ENCODE measurements at regions not wholly inside any gene's neighbourhood (a gene's known extent, or its start where the extent isn't known, plus 50 kb on each side); places are given as distances from the start of the nearest gene placed in this dataset.

GRCh38 chr1:29575277-29575676, 339.0 kb downstream of the PTPRU start:
- Histone ChIP-seq H3K27ac (no peak overlapping the region), H3K4me3 (no peak overlapping the region), H3K36me3 (no peaks in the 10 kb centered on the region), H3K9me3 (peaks cover 0 to 7% (median 0%) of the 10 kb centered on the region in 4 donors), H3K4me1 (no peaks in the 10 kb centered on the region), H3K27me3 (no peaks in the 10 kb centered on the region)
- WGBS, 2 donors, result 48 to 55% methylated on average over 6 of the region's 6 CpGs
- TF ChIP-seq CTCF (IDR thresholded peaks at IDR 0.05), result no peak
- TF ChIP-seq EP300 (IDR thresholded peaks at IDR 0.05), result no peak
- TF ChIP-seq POLR2A (IDR thresholded peaks at IDR 0.05), result no peak
- DNase-seq (ENCODE audit: low spot score in 2 of 2), result no peak

GRCh38 chr1:29574871-29575270, 338.5 kb downstream of the PTPRU start:
- Histone ChIP-seq H3K4me1 (no peaks in the 10 kb centered on the region), H3K27me3 (no peaks in the 10 kb centered on the region), H3K36me3 (no peaks in the 10 kb centered on the region), H3K4me3 (no peak overlapping the region), H3K27ac (no peak overlapping the region), H3K9me3 (peaks cover 0 to 7% (median 0%) of the 10 kb centered on the region in 4 donors)
- TF ChIP-seq CTCF (IDR thresholded peaks at IDR 0.05) (no peak), EP300 (IDR thresholded peaks at IDR 0.05) (no peak), POLR2A (IDR thresholded peaks at IDR 0.05) (no peak)
- no peak for DNase-seq (ENCODE audit: low spot score in 2 of 2)
- WGBS, 2 donors, result 80 to 96% methylated on average over 2 of the region's 2 CpGs

- H3K4me1 ChIP-seq, result no peaks in the 10 kb centered on the region
- H3K27me3 ChIP-seq, result no peaks in the 10 kb centered on the region
- TF ChIP-seq EP300 (IDR thresholded peaks at IDR 0.05) (no peak), CTCF (IDR thresholded peaks at IDR 0.05) (no peak), POLR2A (IDR thresholded peaks at IDR 0.05) (no peak)
- WGBS, 2 donors, result 57 to 58% methylated on average over 5 of the region's 5 CpGs
- no peak overlapping the region for H3K27ac ChIP-seq
- H3K9me3 ChIP-seq, result peaks cover 0 to 42% (median 2%) of the 10 kb centered on the region in 4 donors
- no peaks in the 10 kb centered on the region for H3K36me3 ChIP-seq
- no peak overlapping the region for H3K4me3 ChIP-seq
- DNase-seq (ENCODE audit: low spot score in 2 of 2), result no peak
These were observed 333.8 kb downstream of the PTPRU start for GRCh38 chr1:29569971-29570634.

GRCh38 chr1:29567257-29567656, 330.9 kb downstream of the PTPRU start:
- WGBS, 2 donors, result 90 to 91% methylated on average over 1 of the region's 1 CpG
- peaks cover 0 to 70% (median 2%) of the 10 kb centered on the region in 4 donors for H3K9me3 ChIP-seq

More at GRCh38 chr1:29567257-29567656, 330.9 kb downstream of the PTPRU start:
- Histone ChIP-seq H3K27ac (no peak overlapping the region), H3K27me3 (no peaks in the 10 kb centered on the region), H3K4me3 (no peak overlapping the region), H3K36me3 (no peaks in the 10 kb centered on the region), H3K4me1 (no peaks in the 10 kb centered on the region)
- DNase-seq (ENCODE audit: low spot score in 2 of 2), result no peak
- no peak for TF ChIP-seq EP300 (IDR thresholded peaks at IDR 0.05)
- TF ChIP-seq POLR2A (IDR thresholded peaks at IDR 0.05), result no peak
- TF ChIP-seq CTCF (IDR thresholded peaks at IDR 0.05), result no peak
